Activated CD8-positive, alpha-beta memory T cell treated with anti-CD3 and anti-CD28 coated beads, Interleukin-2, amount 50 U/mL, for 24 hours (primary cell): ENCODE measurements at regions not wholly inside any gene's neighbourhood (a gene's known extent, or its start where the extent isn't known, plus 50 kb on each side); places are given as distances from the start of the nearest gene placed in this dataset.

Source experiments
- DNase-seq: peaks from one replicate; pipeline ENCODE4 v3.0.0-alpha.2; 2020; ENCODE audit errors: extremely low read depth

- DNase-seq: no peak
These were observed 313.4 kb downstream of the MSX2 start for GRCh38 chr5:175037820-175038219.

- no peak for DNase-seq
These were observed 311.6 kb downstream of the MSX2 start for GRCh38 chr5:175035882-175036533.

GRCh38 chr5:175034924-175035323 lies 310.5 kb downstream of the MSX2 start:
- no peak for DNase-seq

DNA sequence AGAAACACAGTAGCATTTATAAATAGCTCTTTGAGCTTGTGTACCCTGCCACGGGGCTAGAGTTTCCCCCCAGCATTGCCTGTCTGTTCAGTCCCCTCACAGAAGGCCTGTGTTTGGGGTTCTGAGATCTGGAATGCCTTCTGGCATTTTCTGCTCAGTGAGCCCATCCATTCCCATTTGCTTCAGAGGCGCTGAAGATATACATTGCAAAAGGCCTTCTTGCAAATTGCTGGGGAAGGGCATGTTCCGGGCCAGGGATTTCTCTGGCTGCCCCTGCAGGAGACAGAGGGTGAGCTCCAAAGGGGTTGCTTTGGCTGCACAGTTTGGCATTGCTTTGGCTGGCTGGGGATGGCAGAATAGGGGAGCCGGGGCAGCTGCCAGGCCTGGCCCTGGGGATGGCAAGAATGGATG lies 308.4 kb downstream of the MSX2 start:
- DNase-seq: no peak

GRCh38 chr5:175032013-175032412 lies 307.6 kb downstream of the MSX2 start:
- no peak for DNase-seq

DNA sequence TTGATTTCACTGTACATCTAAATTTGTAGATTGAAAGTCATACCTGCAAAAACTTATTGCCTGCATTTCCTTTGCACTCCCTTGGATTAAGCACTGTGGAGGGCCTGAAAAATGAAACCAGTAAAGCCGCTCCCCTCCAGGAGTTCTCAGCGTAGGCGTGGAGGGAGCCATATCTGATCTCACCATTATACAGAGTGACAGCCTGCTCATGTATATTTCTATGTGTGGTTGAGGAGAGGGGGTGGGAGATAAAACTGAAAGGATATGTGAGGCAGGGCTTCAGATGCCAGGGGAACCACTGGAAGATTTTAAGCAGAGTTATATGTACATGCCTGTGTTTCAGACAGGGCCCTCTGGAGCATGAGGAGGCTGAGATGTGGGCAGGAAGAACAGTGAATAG lies 303.0 kb downstream of the MSX2 start:
- DNase-seq: no peak

DNA sequence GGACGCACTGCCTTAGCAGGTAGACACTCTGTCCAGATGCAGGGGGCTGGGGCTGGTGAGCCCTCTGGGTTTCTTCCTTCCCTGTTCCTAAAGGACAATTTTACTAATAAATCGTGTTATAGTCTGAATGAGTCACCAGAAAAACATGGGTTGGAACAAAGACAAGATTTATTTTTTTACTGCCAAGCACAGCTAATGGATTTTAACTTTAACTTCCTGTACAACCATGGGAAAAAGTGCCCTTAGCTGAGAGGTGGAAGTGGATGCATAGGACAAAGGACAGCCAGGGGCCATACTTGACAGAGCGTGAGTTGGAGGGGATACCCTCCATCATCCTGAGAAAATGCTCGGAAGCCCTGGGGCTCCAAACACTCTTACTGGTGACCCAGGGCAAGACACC lies 300.7 kb downstream of the MSX2 start:
- no peak for DNase-seq

GRCh38 chr5:175021841-175022625 lies 297.7 kb downstream of the MSX2 start:
- no peak for DNase-seq

- DNase-seq: no peak
These were observed 296.9 kb downstream of the MSX2 start for GRCh38 chr5:175021321-175021720.

GRCh38 chr5:175015028-175015685 lies 290.8 kb downstream of the MSX2 start:
- DNase-seq: no peak

DNA sequence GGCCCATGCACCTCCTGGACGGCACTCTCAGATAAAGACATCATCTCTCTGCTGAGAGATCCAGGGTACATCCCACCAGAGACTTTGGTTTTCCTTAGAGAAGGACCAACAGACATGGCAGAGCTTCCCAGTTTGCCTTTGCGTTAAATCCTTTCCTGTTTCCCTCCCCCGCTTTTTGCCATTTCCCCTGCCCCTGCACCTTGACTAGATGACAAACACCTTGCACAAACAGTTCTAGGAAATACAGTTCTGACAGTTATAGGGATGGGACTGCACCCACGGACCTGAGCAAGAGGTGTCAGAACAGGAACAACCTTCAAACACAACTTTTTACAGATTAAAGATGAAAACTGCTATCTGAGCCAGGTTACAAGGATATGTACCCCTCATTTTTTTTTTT lies 288.9 kb downstream of the MSX2 start:
- DNase-seq: no peak

GRCh38 chr5:175012267-175012666 lies 287.9 kb downstream of the MSX2 start:
- DNase-seq: no peak

- no peak for DNase-seq
These were observed 279.1 kb downstream of the MSX2 start for GRCh38 chr5:175003531-175003930.

GRCh38 chr5:175001876-175002645 lies 277.7 kb downstream of the MSX2 start:
- DNase-seq: no peak

GRCh38 chr5:175001311-175001710 lies 276.9 kb downstream of the MSX2 start:
- DNase-seq: no peak

GRCh38 chr5:174999581-174999980 lies 275.2 kb downstream of the MSX2 start:
- no peak for DNase-seq

GRCh38 chr5:174998131-174998730 lies 273.8 kb downstream of the MSX2 start:
- DNase-seq: no peak

DNA sequence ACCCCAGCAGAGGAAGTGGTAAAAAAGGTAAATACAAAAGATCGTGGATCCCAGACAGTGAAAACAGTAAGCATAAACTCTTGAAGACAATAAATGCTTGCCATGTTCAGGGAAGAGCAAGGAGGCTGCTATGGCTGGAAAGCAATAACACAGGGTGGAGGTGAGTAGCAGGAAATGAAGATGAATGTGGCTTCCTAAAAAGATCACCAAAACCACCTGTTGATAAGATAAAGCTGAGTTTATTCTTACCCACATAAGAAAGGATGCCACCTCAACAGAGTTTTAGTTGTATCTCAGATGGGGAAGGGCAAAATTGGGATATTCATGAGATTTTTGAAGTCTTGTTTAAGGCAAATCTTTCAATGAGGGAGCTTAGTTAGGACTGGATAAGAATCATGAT lies 273.3 kb downstream of the MSX2 start:
- no peak for DNase-seq

- DNase-seq: no peak
These were observed 272.6 kb downstream of the MSX2 start for GRCh38 chr5:174996941-174997340.

- no peak for DNase-seq
These were observed 271.4 kb downstream of the MSX2 start for GRCh38 chr5:174995827-174996226.

DNA sequence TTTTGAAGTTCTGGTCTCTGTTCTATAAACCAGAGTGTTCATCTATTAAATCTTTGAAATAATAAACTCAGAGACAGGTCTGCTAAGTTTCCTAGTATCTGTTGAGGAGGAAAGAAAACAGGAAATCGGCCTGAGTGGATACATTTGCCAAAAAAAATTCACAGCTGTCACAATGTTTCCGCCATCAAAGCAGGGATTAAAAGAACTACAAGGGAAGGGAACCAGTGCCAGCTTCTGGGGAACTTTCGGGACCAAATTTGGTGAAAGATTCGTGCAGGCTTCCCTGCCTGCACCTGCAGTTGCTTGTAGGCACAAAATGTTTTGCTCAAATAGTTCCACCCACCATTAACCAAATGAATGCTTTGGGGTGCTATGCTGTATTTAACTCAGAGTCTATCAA lies 267.5 kb downstream of the MSX2 start:
- no peak for DNase-seq

DNA sequence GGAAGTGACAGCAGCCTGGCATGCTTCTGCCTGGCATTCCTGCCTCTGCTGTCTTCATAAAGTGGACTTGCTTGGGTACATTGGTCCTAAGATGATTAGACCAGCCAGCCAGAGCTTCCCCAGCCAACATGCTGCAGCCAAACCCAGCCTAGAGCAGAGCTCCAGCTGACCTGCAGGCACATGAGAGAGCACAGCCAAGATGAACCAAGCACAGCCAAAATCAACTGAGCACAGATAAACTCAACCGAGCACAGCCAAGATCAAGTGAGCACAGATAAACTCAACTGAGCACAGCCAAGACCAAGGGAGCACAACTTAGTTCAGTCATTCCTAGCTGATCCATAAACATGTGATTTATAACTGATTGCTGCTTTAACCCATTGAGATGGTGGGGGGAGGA lies 266.5 kb downstream of the MSX2 start:
- DNase-seq: no peak
